ENCODE measurements at regions not wholly inside any gene's neighbourhood (a gene's known extent, or its start where the extent isn't known, plus 50 kb on each side); places are given as distances from the start of the nearest gene placed in this dataset.

GRCh38 chr6:119514345-119514744, 164.8 kb upstream of the MAN1A1 start:
- Histone ChIP-seq H2BK20ac (ENCODE audit: low read depth, low read length) (no peak overlapping the region), H3K27ac (ENCODE audit: insufficient read depth, low read length) (no peak overlapping the region), H3K4me1 (ENCODE audit: control insufficient read depth, insufficient read depth, low read length) (no peaks in the 10 kb centered on the region), H3K79me1 (ENCODE audit: low read depth in 1 of 2, low read length in 2 of 2) (no peaks in the 10 kb centered on the region), H3K9me1 (ENCODE audit: insufficient read depth, low read length) (no peaks in the 10 kb centered on the region), H3K36me3 (ENCODE audit: control insufficient read depth, insufficient read depth, low read length) (no peaks in the 10 kb centered on the region), H3K9ac (ENCODE audit: low read depth, low read length) (no peak overlapping the region), H4K91ac (ENCODE audit: insufficient read depth, low read depth, low read length) (no peak overlapping the region), H3K23ac (ENCODE audit: low read depth, low read length) (no peak overlapping the region), H3K56ac (ENCODE audit: extremely low read depth, insufficient read depth, low read length) (no peak overlapping the region), H3K4ac (ENCODE audit: low read depth, low read length) (no peak overlapping the region), H2BK15ac (ENCODE audit: low read depth, low read length) (no peak overlapping the region), H4K20me1 (ENCODE audit: insufficient read depth, low read length) (no peaks in the 10 kb centered on the region), H3K9me3 (ENCODE audit: control insufficient read depth, insufficient read depth, low read length) (no peaks in the 10 kb centered on the region), H4K8ac (ENCODE audit: low read depth in 2 of 2, low read length in 2 of 2) (no peak overlapping the region), H2AK5ac (ENCODE audit: low read depth, low read length) (no peak overlapping the region), H2AK9ac (replicated peaks; ENCODE audit: low read depth, low read length, poor library complexity) (no peak overlapping the region), H2AFZ (replicated peaks; ENCODE audit: low read length, poor library complexity) (no peak overlapping the region), H4K5ac (ENCODE audit: low read depth, low read length) (no peak overlapping the region), H3K4me2 (ENCODE audit: low read depth, low read length) (no peak overlapping the region), H2BK120ac (ENCODE audit: low read depth, low read length) (no peak overlapping the region), H3K4me3 (ENCODE audit: insufficient read depth, low read depth, low read length) (no peak overlapping the region), H2BK5ac (ENCODE audit: low read depth, low read length, poor library complexity, severe bottlenecking) (no peak overlapping the region), H3K27me3 (ENCODE audit: control insufficient read depth, insufficient read depth, low read length) (peaks cover 1% of the 10 kb centered on the region), H3K14ac (replicated peaks; ENCODE audit: low read depth, low read length) (no peak overlapping the region), H3K18ac (ENCODE audit: low read depth, low read length) (no peak overlapping the region)
- CTCF ChIA-PET: interaction anchor here (1.4 kb wide), 1 partner anchor 16 kb away, joined by 4 read pairs; no protein-coding TSS in a partner anchor
- intact Hi-C loops (cut with micrococcal nuclease) (no loop called here), in situ Hi-C loops (cut with MboI; ENCODE audit: low sequenced_read_pairs) (no loop called here), dilution Hi-C loops (cut with HindIII; ENCODE audit: low sequenced_read_pairs, unreplicated experiment) (no loop called here)
- no peak for DNase-seq
- 52% methylated on average over 2 of the region's 2 CpGs; no CpG with 5 or more reads in 1 of the 2 experiments for WGBS, 2 experiments (ENCODE audit: extremely low coverage in 2 of 2, insufficient read length in 1 of 2)
- TF ChIP-seq CTCF (conservative IDR thresholded peaks at IDR 0.05; ENCODE audit: low read depth, low read length) (no peak), RAD21 (IDR thresholded peaks at IDR 0.05; ENCODE audit: low read length) (no peak), FOS (IDR thresholded peaks at IDR 0.05; ENCODE audit: low read depth, low read length) (no peak), MAFK (IDR thresholded peaks at IDR 0.05; ENCODE audit: low read depth, low read length) (no peak), POLR2A (IDR thresholded peaks at IDR 0.05; ENCODE audit: low read depth, low read length) (no peak), MAZ (IDR thresholded peaks at IDR 0.05; ENCODE audit: borderline replicate concordance, low read depth, low read length) (no peak), CHD1 (IDR thresholded peaks at IDR 0.05; ENCODE audit: low read depth, low read length) (no peak), RCOR1 (IDR thresholded peaks at IDR 0.05; ENCODE audit: insufficient replicate concordance, low read length) (no peak), SMC3 (IDR thresholded peaks at IDR 0.05; ENCODE audit: low read depth, low read length) (no peak), BHLHE40 (IDR thresholded peaks at IDR 0.05; ENCODE audit: low read depth, low read length) (no peak), NFE2L2 (IDR thresholded peaks at IDR 0.05; ENCODE audit: low read depth, low read length) (no peak), ELK1 (IDR thresholded peaks at IDR 0.05; ENCODE audit: borderline replicate concordance, low read depth, low read length) (no peak), CEBPB (IDR thresholded peaks at IDR 0.05; ENCODE audit: low read depth, low read length) (no peak)
- POLR2A ChIA-PET (ENCODE audit: unreplicated experiment): no interaction called here
- BruUV-seq (replicated peaks): no TSS peak
- ATAC-seq (ENCODE audit: low read depth): no peak

All from IMR-90 (cell line).